HepG2 (cell line): ENCODE measurements at regions not wholly inside any gene's neighbourhood (a gene's known extent, or its start where the extent isn't known, plus 50 kb on each side); places are given as distances from the start of the nearest gene placed in this dataset.

Experiments
- ATAC-seq: fragments of 200-7000 bp; cut with Tn5 transposase; 3 replicates; pipeline ENCODE4 v1.9.1; 2020; ENCODE audit warnings: mild to moderate bottlenecking, moderate library complexity
- BruUV-seq: library from RNA; stranded (reverse); fragments of 400-500 nt; replicated peaks from 2 replicates; lab custom pipeline; 2021; lab: Mats Ljungman, UMichigan
- CTCF ChIA-PET: fragments of 300-600 bp; formaldehyde crosslinking; extraction: SDS; loops from one replicate; lab custom pipeline; 2021; ENCODE audit warnings: low total read pairs, inconsistent platforms, low intra/inter-chr PET ratio; lab: Yijun Ruan, JAX
- POLR2A ChIA-PET: fragments of 350-600 bp; sonication (Branson Sonifier 250); formaldehyde crosslinking; loops from one replicate; lab custom pipeline; 2020; ENCODE audit warnings: antibody characterized with exemption, inconsistent platforms; lab: Yijun Ruan, JAX
- DNase-seq: peaks from one replicate; pipeline ENCODE4 v3.0.0-alpha.2; 2015; ENCODE audit warnings: low spot score
- FAIRE-seq: peaks from 3 replicates; lab custom pipeline; 2011; peaks lifted over from hg19 to GRCh38; lab: Jason Lieb, UNC
- H2AFZ ChIP-seq: one replicate; pipeline ENCODE4 v1.6.1; 2011; ENCODE audit warnings: low read length, inconsistent platforms
- H3K27ac ChIP-seq: fragments of 300-600 bp; 3 replicates; pipeline ENCODE4 v1.8.0; 2011; ENCODE audit warnings: mixed run types, mild to moderate bottlenecking, mixed read lengths, low read length, inconsistent platforms; ENCODE audit not compliant: insufficient read depth; ENCODE audit errors: extremely low read length
- H3K27me3 ChIP-seq, 2 experiments: fragments of 200-600 bp in 1 of 2; 2 replicates in 1 of 2; 3 replicates in 1 of 2; pipeline versions ENCODE4 v1.6.0 to v1.8.0; 2011; ENCODE audit warnings: low read length in 2 of 2, mild to moderate bottlenecking in 2 of 2, moderate library complexity in 2 of 2, inconsistent platforms in 1 of 2; ENCODE audit not compliant: insufficient read depth in 2 of 2, control insufficient read depth in 1 of 2
- H3K36me3 ChIP-seq, 2 experiments: fragments of 200-600 bp in 1 of 2; replicated peaks in 1 of 2; 2 replicates in 1 of 2; 3 replicates in 1 of 2; pipeline versions ENCODE4 v1.5.1 to v1.8.0; 2011; ENCODE audit warnings: low read length in 2 of 2, inconsistent platforms in 1 of 2; ENCODE audit not compliant: insufficient read depth in 2 of 2, control insufficient read depth in 1 of 2
- H3K4me1 ChIP-seq: 2 replicates; pipeline ENCODE4 v1.5.1; 2012; ENCODE audit warnings: low read length, inconsistent platforms; ENCODE audit not compliant: insufficient read depth
- H3K4me2 ChIP-seq: 2 replicates; pipeline ENCODE4 v1.6.0; 2011; ENCODE audit warnings: low read depth, low read length, inconsistent platforms
- H3K4me3 ChIP-seq, 3 experiments: fragments of 200-600 bp in 1 of 3; sonication (generic), shearing (Covaris generic) in 1 of 3; replicated peaks in 1 of 3; 2 replicates each; pipeline ENCODE4 v1.5.1; 2011 to 2016; ENCODE audit warnings: low read length in 3 of 3, inconsistent platforms in 2 of 3, low read depth in 2 of 3, mild to moderate bottlenecking in 2 of 3, control low read depth in 1 of 3, mixed read lengths in 1 of 3; ENCODE audit not compliant: insufficient read depth in 1 of 3
- H3K79me2 ChIP-seq: one replicate; pipeline ENCODE4 v1.6.1; 2011; ENCODE audit warnings: low read length, inconsistent platforms; ENCODE audit not compliant: insufficient read depth
- H3K9ac ChIP-seq: 2 replicates; pipeline ENCODE4 v1.6.0; 2011; ENCODE audit warnings: mild to moderate bottlenecking, low read depth, low read length, inconsistent platforms; ENCODE audit not compliant: insufficient read depth
- H3K9me3 ChIP-seq: 2 replicates; pipeline ENCODE4 v1.5.1; 2012; ENCODE audit warnings: mild to moderate bottlenecking, low read length
- H4K20me1 ChIP-seq: 2 replicates; pipeline ENCODE4 v1.6.0; 2011; ENCODE audit warnings: inconsistent platforms, mild to moderate bottlenecking, low read length, moderate library complexity; ENCODE audit not compliant: insufficient read depth
- AKAP8 ChIP-seq: sonication (generic); formaldehyde crosslinking; IDR thresholded peaks from 2 replicates; pipeline ENCODE4 v1.5.1; 2020; ENCODE audit warnings: mild to moderate bottlenecking, missing genetic modification reagents
- HES4 ChIP-seq: sonication (generic); formaldehyde crosslinking; IDR thresholded peaks from 2 replicates; pipeline ENCODE4 v1.9.0; 2021; ENCODE audit warnings: mild to moderate bottlenecking, missing genetic modification reagents, borderline replicate concordance
- STAG1 ChIP-seq: sonication (generic); formaldehyde crosslinking; IDR thresholded peaks from 2 replicates; pipeline ENCODE4 v1.4.0; 2020; ENCODE audit warnings: missing genetic modification reagents
- TOE1 ChIP-seq: sonication (generic); formaldehyde crosslinking; IDR thresholded peaks from 2 replicates; pipeline ENCODE4 v1.4.0; 2020; ENCODE audit warnings: mild to moderate bottlenecking, missing genetic modification reagents
- ZFP36L1 ChIP-seq: sonication (generic); formaldehyde crosslinking; IDR thresholded peaks from 2 replicates; pipeline ENCODE4 v1.8.0; 2022; ENCODE audit warnings: mild to moderate bottlenecking, missing genetic modification reagents, moderate library complexity
- ZFP90 ChIP-seq: sonication (generic); formaldehyde crosslinking; IDR thresholded peaks from 2 replicates; pipeline ENCODE4 v1.8.0; 2022; ENCODE audit warnings: missing genetic modification reagents, mild to moderate bottlenecking, inconsistent platforms, borderline replicate concordance
- ZNF136 ChIP-seq: sonication (generic); formaldehyde crosslinking; IDR thresholded peaks from 2 replicates; pipeline ENCODE4 v1.8.1; 2022; ENCODE audit warnings: low read depth, mild to moderate bottlenecking, moderate library complexity, missing genetic modification reagents
- ZNF720 ChIP-seq: sonication (generic); formaldehyde crosslinking; IDR thresholded peaks from 2 replicates; pipeline ENCODE4 v1.4.0; 2020; ENCODE audit warnings: missing genetic modification reagents
- WGBS: methylation state at CpG from one replicate; pipeline ENCODE4 v1.1.6; 2017; ENCODE audit warnings: low lambda C conversion rate; 5-methylcytosine and 5-hydroxymethylcytosine counted together
- in situ Hi-C: cut with HindIII; loops from 2 replicates; pipeline ENCODE4 v1.10.0; 2017; ENCODE audit warnings: low pct_unique_long_range_greater_than_20kb; ENCODE audit not compliant: extremely low pct_ligation_motif_present
- intact Hi-C: fragments of 100-400 bp; cut with micrococcal nuclease; formaldehyde crosslinking; loops from one replicate; pipeline ENCODE4 v1.10.0; 2022; ENCODE audit not compliant: unreplicated experiment
- TF ChIP-seq, protein P1 (sequence below): sonication (generic); formaldehyde crosslinking; IDR thresholded peaks from 2 replicates; pipeline ENCODE4 v1.5.0; 2020; ENCODE audit warnings: missing genetic modification reagents
- TF ChIP-seq, protein P2 (sequence below): sonication (generic); formaldehyde crosslinking; IDR thresholded peaks from 2 replicates; pipeline ENCODE4 v1.5.0; 2020; ENCODE audit warnings: mild to moderate bottlenecking, missing genetic modification reagents, moderate library complexity

DNA sequence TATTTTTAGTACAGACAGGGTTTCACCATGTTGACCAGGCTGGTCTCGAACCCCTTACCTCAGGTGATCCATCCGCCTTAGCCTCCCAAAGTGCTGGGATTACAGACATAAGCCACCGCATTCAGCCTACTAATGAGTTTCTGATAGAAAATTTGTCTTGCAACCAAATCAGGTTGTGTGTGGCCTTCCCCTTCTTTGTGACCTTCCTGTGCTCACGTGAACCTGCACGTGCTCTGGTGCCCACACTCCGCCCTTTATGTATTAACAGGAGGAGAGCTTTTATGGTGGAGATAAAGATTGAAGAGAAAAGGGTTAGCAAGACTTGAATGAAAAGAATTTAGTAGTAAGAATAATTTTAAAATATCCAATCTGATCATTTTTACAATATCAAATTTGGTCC, 343.5 kb upstream of the TMEM132C start (continued):
- TF ChIP-seq, protein P1, sequence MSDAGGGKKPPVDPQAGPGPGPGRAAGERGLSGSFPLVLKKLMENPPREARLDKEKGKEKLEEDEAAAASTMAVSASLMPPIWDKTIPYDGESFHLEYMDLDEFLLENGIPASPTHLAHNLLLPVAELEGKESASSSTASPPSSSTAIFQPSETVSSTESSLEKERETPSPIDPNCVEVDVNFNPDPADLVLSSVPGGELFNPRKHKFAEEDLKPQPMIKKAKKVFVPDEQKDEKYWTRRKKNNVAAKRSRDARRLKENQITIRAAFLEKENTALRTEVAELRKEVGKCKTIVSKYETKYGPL (CRISPR knock-in tag): no peak
- TF ChIP-seq ZNF720 (CRISPR knock-in tag): no peak
- TF ChIP-seq ZNF136 (CRISPR knock-in tag): no peak
- no peak for TF ChIP-seq TOE1 (CRISPR knock-in tag)
- no peak for TF ChIP-seq ZFP36L1 (CRISPR knock-in tag)
- no peak for TF ChIP-seq HES4
- no peak for TF ChIP-seq AKAP8 (CRISPR knock-in tag)

DNA sequence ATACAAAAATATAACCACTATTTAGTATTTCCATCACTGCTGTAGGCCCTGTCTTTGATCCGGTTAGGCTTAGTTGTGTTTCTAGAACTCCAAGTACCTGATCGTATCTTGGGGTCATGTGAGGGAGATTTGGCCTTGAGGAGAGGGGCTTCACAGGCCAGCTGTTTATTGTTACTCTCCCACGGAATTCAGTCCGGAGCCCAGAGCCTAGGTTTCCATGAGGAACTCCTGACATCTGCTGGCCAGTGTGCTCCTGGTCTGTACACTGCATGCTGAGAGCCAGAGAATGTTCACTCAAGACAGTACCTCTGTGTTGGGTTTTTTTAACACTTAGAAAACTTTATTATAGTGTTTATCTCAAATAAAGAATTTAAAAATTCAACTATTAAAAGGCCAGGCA, 341.0 kb upstream of the TMEM132C start:
- in situ Hi-C loops: no loop called here
- POLR2A ChIA-PET: no interaction called here
- TF ChIP-seq STAG1 (peak; percentile 44), ZFP90 (no peak)
- TF ChIP-seq, protein P2, sequence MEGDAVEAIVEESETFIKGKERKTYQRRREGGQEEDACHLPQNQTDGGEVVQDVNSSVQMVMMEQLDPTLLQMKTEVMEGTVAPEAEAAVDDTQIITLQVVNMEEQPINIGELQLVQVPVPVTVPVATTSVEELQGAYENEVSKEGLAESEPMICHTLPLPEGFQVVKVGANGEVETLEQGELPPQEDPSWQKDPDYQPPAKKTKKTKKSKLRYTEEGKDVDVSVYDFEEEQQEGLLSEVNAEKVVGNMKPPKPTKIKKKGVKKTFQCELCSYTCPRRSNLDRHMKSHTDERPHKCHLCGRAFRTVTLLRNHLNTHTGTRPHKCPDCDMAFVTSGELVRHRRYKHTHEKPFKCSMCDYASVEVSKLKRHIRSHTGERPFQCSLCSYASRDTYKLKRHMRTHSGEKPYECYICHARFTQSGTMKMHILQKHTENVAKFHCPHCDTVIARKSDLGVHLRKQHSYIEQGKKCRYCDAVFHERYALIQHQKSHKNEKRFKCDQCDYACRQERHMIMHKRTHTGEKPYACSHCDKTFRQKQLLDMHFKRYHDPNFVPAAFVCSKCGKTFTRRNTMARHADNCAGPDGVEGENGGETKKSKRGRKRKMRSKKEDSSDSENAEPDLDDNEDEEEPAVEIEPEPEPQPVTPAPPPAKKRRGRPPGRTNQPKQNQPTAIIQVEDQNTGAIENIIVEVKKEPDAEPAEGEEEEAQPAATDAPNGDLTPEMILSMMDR (CRISPR knock-in tag): peak; percentile 43
- no peaks in the 10 kb centered on the region for H3K4me1 ChIP-seq
- H2AFZ ChIP-seq: no peak overlapping the region
- no peaks in the 10 kb centered on the region for H4K20me1 ChIP-seq
- no peaks in the 10 kb centered on the region for H3K9me3 ChIP-seq
- intact Hi-C loops: no loop called here
- DNase-seq: no peak
- no peak overlapping the region for H3K27ac ChIP-seq
- no peaks in the 10 kb centered on the region for H3K27me3 ChIP-seq
- no peak for FAIRE-seq
- H3K79me2 ChIP-seq: no peaks in the 10 kb centered on the region
- no peaks in the 10 kb centered on the region for H3K36me3 ChIP-seq
- H3K4me3 ChIP-seq: no peak overlapping the region
- 0% methylated on average over 3 of the region's 4 CpGs for WGBS
- no peak overlapping the region for H3K9ac ChIP-seq
- CTCF ChIA-PET: no interaction called here
- no peak overlapping the region for H3K4me2 ChIP-seq
- peak; percentile 80 for ATAC-seq
- no TSS peak for BruUV-seq
